Uterus (tissue), 3 donors: ENCODE measurements at regions not wholly inside any gene's neighbourhood (a gene's known extent, or its start where the extent isn't known, plus 50 kb on each side); places are given as distances from the start of the nearest gene placed in this dataset.

ENCODE experiments used
- DNase-seq, 2 donors: peaks; one replicate each; pipeline ENCODE4 v3.0.0-alpha.2; 2019 to 2020
- H3K27ac ChIP-seq, 2 donors: fragments of 200-600 bp; sonication (generic); 1 replicate in 1 of 2; 2 replicates in 1 of 2; pipeline ENCODE4 v1.5.1; 2016 to 2018
- H3K27me3 ChIP-seq, 2 donors: fragments of 200-600 bp; sonication (generic); one replicate each; pipeline ENCODE4 v1.5.1; 2018 to 2019; ENCODE audit warnings: control low read depth in 1 of 2
- H3K36me3 ChIP-seq, 2 donors: fragments of 200-600 bp; sonication (generic); one replicate each; pipeline ENCODE4 v1.5.1; 2019; ENCODE audit warnings: control low read depth in 1 of 2
- H3K4me1 ChIP-seq, 2 donors: fragments of 200-600 bp; sonication (generic); one replicate each; pipeline ENCODE4 v1.5.1; 2018 to 2019; ENCODE audit warnings: control low read depth in 1 of 2
- H3K4me3 ChIP-seq, 2 donors: fragments of 200-600 bp; sonication (generic); 1 replicate in 1 of 2; 2 replicates in 1 of 2; pipeline ENCODE4 v1.5.1; 2018 to 2019; ENCODE audit warnings: mild to moderate bottlenecking in 1 of 2
- H3K9me3 ChIP-seq, 2 donors: fragments of 200-600 bp; sonication (generic); one replicate each; pipeline ENCODE4 v1.5.1; 2019; ENCODE audit warnings: control low read depth in 1 of 2
- POLR2A ChIP-seq, 2 donors: fragments of 450-650 bp; IDR thresholded peaks; one replicate each; pipeline ENCODE4 v1.6.1; 2016; ENCODE audit warnings: antibody characterized with exemption in 2 of 2, mild to moderate bottlenecking in 1 of 2, moderate library complexity in 1 of 2
- intact Hi-C: fragments of 100-400 bp; cut with DNase I; formaldehyde crosslinking; loops from one replicate; pipeline ENCODE4 v1.15.1; 2023; ENCODE audit warnings: low total_unique reads
- TF ChIP-seq, protein P1 (sequence below), 4 experiments: fragments of 200-600 bp in 2 of 4; fragments of 450-650 bp in 2 of 4; sonication (generic) in 2 of 4; IDR thresholded peaks; one replicate each; pipeline ENCODE4 v1.5.1; 2016 to 2019; ENCODE audit warnings: antibody characterized with exemption in 4 of 4, mild to moderate bottlenecking in 2 of 4, moderate library complexity in 1 of 4
- donor health status: DM: yes; HTN: yes; CAD: no.

DNA sequence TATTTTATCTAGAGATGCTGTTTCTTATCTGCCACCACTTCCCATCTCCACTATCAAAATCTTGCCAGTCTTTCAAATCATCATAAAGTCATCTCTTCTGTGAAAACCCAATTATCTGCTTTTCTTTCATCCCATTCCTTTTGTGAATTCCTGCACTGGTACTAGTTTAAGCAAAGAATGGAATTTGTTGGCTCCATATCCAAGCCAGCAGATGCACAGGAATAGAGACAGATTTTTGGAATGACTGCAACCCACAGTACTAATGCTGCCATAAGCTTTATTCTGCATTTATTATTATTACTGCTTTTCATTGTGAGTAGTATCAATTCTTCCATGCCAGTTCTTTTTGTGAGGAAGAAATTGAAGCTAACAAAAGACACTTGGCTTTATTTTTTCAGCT, 616.7 kb downstream of the RAPGEF2 start:
- no peaks in the 10 kb centered on the region for H3K4me1 ChIP-seq
- no peak for DNase-seq
- H3K27ac ChIP-seq: no peak overlapping the region
- H3K27me3 ChIP-seq: no peaks in the 10 kb centered on the region
- H3K9me3 ChIP-seq: no peaks in the 10 kb centered on the region
- intact Hi-C loops: no loop called here
- TF ChIP-seq, protein P1, sequence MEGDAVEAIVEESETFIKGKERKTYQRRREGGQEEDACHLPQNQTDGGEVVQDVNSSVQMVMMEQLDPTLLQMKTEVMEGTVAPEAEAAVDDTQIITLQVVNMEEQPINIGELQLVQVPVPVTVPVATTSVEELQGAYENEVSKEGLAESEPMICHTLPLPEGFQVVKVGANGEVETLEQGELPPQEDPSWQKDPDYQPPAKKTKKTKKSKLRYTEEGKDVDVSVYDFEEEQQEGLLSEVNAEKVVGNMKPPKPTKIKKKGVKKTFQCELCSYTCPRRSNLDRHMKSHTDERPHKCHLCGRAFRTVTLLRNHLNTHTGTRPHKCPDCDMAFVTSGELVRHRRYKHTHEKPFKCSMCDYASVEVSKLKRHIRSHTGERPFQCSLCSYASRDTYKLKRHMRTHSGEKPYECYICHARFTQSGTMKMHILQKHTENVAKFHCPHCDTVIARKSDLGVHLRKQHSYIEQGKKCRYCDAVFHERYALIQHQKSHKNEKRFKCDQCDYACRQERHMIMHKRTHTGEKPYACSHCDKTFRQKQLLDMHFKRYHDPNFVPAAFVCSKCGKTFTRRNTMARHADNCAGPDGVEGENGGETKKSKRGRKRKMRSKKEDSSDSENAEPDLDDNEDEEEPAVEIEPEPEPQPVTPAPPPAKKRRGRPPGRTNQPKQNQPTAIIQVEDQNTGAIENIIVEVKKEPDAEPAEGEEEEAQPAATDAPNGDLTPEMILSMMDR (IDR thresholded peaks at IDR 0.05): no peak
- no peak for TF ChIP-seq POLR2A (IDR thresholded peaks at IDR 0.05)
- no peak overlapping the region for H3K4me3 ChIP-seq
- no peaks in the 10 kb centered on the region for H3K36me3 ChIP-seq

DNA sequence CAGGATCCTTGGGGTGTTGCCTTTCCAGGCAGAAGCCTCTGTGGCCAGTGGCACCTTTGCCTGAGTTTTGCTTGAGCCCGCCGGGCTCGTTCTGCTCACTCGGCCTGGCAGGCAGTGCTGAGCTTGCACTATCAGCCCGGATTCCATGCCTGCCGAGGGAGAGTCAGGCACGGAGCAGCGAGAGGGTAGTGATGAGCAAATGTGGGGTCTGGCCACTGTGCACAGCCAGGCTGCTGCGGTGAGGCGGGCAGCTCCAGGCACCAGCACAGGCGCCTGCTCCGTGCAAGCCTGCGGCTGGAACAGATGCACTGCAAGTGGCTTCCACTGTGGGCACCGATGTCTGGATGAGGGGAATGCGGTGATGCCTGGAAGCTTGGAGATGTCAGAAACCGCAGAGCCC, 619.2 kb downstream of the RAPGEF2 start:
- Histone ChIP-seq H3K27ac (no peak overlapping the region), H3K27me3 (no peaks in the 10 kb centered on the region), H3K4me3 (no peak overlapping the region), H3K9me3 (no peaks in the 10 kb centered on the region), H3K36me3 (no peaks in the 10 kb centered on the region), H3K4me1 (no peaks in the 10 kb centered on the region)
- intact Hi-C loops: no loop called here
- DNase-seq: no peak
- TF ChIP-seq POLR2A (IDR thresholded peaks at IDR 0.05): no peak
- TF ChIP-seq, protein P1 (IDR thresholded peaks at IDR 0.05): no peak

DNA sequence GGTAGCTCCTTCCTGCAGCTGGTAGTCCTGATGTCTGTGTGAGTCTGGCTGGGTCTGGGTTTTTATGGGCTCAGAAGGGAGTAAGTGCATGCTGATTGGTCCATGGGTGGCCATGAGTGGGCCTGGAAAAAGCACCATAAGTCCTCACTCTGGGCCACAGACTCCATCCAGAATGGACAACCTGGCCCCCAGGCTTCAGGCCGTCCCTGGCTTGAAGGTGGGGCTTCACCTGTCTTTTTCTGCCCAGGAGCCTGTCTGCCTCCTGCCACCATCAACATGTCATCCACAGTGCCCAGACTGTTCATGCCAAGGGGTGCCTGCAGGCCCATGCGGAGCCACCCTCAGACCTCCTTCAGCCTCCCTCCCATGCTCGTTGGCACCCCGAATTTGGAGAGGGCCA, 620.0 kb downstream of the RAPGEF2 start:
- TF ChIP-seq POLR2A (IDR thresholded peaks at IDR 0.05): no peak
- TF ChIP-seq, protein P1 (IDR thresholded peaks at IDR 0.05): no peak
- intact Hi-C loops: no loop called here
- H3K27me3 ChIP-seq: no peaks in the 10 kb centered on the region

DNA sequence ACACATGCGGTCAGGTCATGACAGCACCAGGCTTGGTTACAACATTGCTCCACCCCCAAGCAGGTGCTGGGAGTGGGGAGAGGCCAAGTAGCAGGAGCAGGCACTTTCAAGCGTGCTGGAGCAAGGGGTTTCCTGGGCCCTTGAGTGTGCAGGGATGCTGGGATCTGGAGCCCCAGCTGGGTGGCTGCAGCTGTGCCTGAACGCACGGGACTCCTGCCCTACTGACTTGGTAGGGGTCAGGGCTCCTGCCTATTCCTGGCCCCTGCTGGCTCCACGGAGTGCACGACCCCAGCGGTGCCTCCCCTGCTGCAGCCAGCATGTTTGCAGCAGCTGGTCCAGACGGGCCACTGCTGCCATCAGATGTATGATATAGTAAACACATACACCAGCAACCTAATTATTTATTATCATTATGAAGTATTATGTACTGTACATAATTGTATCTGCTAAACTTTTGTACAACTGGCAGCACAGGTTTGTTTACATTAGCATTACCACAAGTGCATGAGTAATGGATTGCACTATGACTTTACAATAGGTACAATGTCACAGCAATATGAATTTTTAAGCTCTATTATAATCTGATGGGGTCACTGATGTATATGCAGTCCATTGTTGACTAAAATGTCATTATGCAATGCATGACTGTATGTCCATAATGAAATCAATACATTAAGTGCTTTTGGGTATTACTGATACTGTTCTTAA, 620.6 kb downstream of the RAPGEF2 start:
- H3K27ac ChIP-seq: no peak overlapping the region
- intact Hi-C loops: no loop called here
- no peak for TF ChIP-seq POLR2A (IDR thresholded peaks at IDR 0.05)
- TF ChIP-seq, protein P1 (IDR thresholded peaks at IDR 0.05): no peak
- no peaks in the 10 kb centered on the region for H3K9me3 ChIP-seq
- no peaks in the 10 kb centered on the region for H3K4me1 ChIP-seq
- H3K4me3 ChIP-seq: no peak overlapping the region
- no peaks in the 10 kb centered on the region for H3K36me3 ChIP-seq
- H3K27me3 ChIP-seq: no peaks in the 10 kb centered on the region
- DNase-seq: no peak

More for the DNA sequence above, 620.0 kb downstream of the RAPGEF2 start:
- no peak overlapping the region for H3K27ac ChIP-seq
- H3K9me3 ChIP-seq: no peaks in the 10 kb centered on the region
- H3K4me3 ChIP-seq: no peak overlapping the region
- H3K4me1 ChIP-seq: no peaks in the 10 kb centered on the region
- no peak for DNase-seq
- H3K36me3 ChIP-seq: no peaks in the 10 kb centered on the region

DNA sequence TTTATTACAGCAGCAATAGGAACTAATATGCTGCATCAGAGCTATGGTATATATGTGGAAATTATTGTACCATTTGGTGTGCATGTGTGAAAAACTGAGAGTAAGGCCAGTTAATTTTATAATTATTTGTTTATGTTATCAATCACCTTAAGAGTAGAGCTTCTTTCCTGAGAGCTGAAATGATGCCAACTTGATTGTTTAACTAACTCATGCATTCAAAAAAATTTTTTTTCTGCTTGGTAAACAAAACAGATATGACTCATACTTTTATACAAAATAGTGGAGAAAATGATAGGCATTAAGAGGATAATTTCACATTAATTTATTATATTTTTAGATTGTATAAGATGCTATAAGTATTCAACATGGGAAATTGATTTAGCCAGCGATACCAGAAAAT, 622.7 kb downstream of the RAPGEF2 start:
- DNase-seq: no peak
- Histone ChIP-seq H3K27ac (no peak overlapping the region), H3K27me3 (no peaks in the 10 kb centered on the region), H3K4me3 (no peak overlapping the region), H3K36me3 (no peaks in the 10 kb centered on the region), H3K4me1 (no peaks in the 10 kb centered on the region), H3K9me3 (no peaks in the 10 kb centered on the region)
- no peak for TF ChIP-seq POLR2A (IDR thresholded peaks at IDR 0.05)
- TF ChIP-seq, protein P1 (IDR thresholded peaks at IDR 0.05): no peak
- intact Hi-C loops: no loop called here
